Osteoblast (primary cell): ENCODE measurements at regions not wholly inside any gene's neighbourhood (a gene's known extent, or its start where the extent isn't known, plus 50 kb on each side); places are given as distances from the start of the nearest gene placed in this dataset.

Experiments used
- DNase-seq: peaks from one replicate; pipeline ENCODE4 v3.0.0; 2011; ENCODE audit warnings: low spot score, mixed read lengths; ENCODE audit not compliant: insufficient read length; ENCODE audit errors: missing footprints
- H2AFZ ChIP-seq: 2 replicates; pipeline ENCODE4 v1.6.0; 2011; ENCODE audit warnings: mild to moderate bottlenecking, low read length
- H3K27ac ChIP-seq: 2 replicates; pipeline ENCODE4 v1.5.1; 2011; ENCODE audit warnings: mild to moderate bottlenecking, low read depth, low read length, moderate library complexity
- H3K27me3 ChIP-seq: 2 replicates; pipeline ENCODE4 v1.6.0; 2012; ENCODE audit warnings: mild to moderate bottlenecking, control low read depth, inconsistent platforms, low read length, moderate library complexity; ENCODE audit not compliant: insufficient read depth
- H3K36me3 ChIP-seq: 2 replicates; pipeline ENCODE4 v1.5.1; 2011; ENCODE audit warnings: mild to moderate bottlenecking, low read length, control low read depth, moderate library complexity; ENCODE audit not compliant: insufficient read depth
- H3K4me1 ChIP-seq: 2 replicates; pipeline ENCODE4 v1.5.1; 2011; ENCODE audit warnings: mild to moderate bottlenecking, low read length, control low read depth, moderate library complexity; ENCODE audit not compliant: insufficient read depth
- H3K4me2 ChIP-seq: 2 replicates; pipeline ENCODE4 v1.6.0; 2011; ENCODE audit warnings: mild to moderate bottlenecking, low read length; ENCODE audit not compliant: insufficient read depth
- H3K4me3 ChIP-seq: fragments of 200-600 bp; sonication (generic); 3 replicates; pipeline ENCODE4 v1.5.1; 2012; ENCODE audit warnings: mild to moderate bottlenecking, low read length, inconsistent platforms; ENCODE audit not compliant: insufficient read depth
- H3K79me2 ChIP-seq: 2 replicates; pipeline ENCODE4 v1.6.0; 2012; ENCODE audit warnings: mild to moderate bottlenecking, low read length, control low read depth, inconsistent platforms; ENCODE audit not compliant: insufficient read depth
- H3K9me3 ChIP-seq: 2 replicates; pipeline ENCODE4 v1.5.1; 2011; ENCODE audit warnings: low read depth, low read length, control low read depth
- H4K20me1 ChIP-seq: 2 replicates; pipeline ENCODE4 v1.6.0; 2012; ENCODE audit warnings: mild to moderate bottlenecking, low read length, control low read depth; ENCODE audit not compliant: insufficient read depth
- CTCF ChIP-seq: IDR thresholded peaks from 2 replicates; pipeline ENCODE4 v1.5.1; 2011; ENCODE audit warnings: mild to moderate bottlenecking, low read depth, low read length, moderate library complexity; ENCODE audit errors: extremely low read depth

GRCh38 chr7:142445019-142445686 lies 187.3 kb upstream of the PRSS58 start:
- no peaks in the 10 kb centered on the region for H3K9me3 ChIP-seq
- H3K27ac ChIP-seq, result no peak overlapping the region
- peak; percentile 44 for TF ChIP-seq CTCF
- H3K4me1 ChIP-seq, result peaks cover 14% of the 10 kb centered on the region
- H3K36me3 ChIP-seq, result no peaks in the 10 kb centered on the region
- no peaks in the 10 kb centered on the region for H3K79me2 ChIP-seq
- DNase-seq, result no peak
- H3K4me3 ChIP-seq, result no peak overlapping the region
- H2AFZ ChIP-seq, result no peak overlapping the region
- H3K4me2 ChIP-seq, result no peak overlapping the region
- H4K20me1 ChIP-seq, result no peaks in the 10 kb centered on the region
- no peaks in the 10 kb centered on the region for H3K27me3 ChIP-seq

- peaks cover 28% of the 10 kb centered on the region for H3K4me1 ChIP-seq
- no peak for TF ChIP-seq CTCF
- H2AFZ ChIP-seq, result peak overlapping the region; percentile 76
- no peaks in the 10 kb centered on the region for H4K20me1 ChIP-seq
- H3K27me3 ChIP-seq, result no peaks in the 10 kb centered on the region
- H3K4me2 ChIP-seq, result no peak overlapping the region
- no peaks in the 10 kb centered on the region for H3K36me3 ChIP-seq
- no peak overlapping the region for H3K4me3 ChIP-seq
- no peak overlapping the region for H3K27ac ChIP-seq
- no peaks in the 10 kb centered on the region for H3K79me2 ChIP-seq
- H3K9me3 ChIP-seq, result peaks cover 4% of the 10 kb centered on the region
- no peak for DNase-seq
These were observed 185.6 kb upstream of the PRSS58 start for GRCh38 chr7:142443216-142444010.

- Histone ChIP-seq H3K27ac (no peak overlapping the region), H3K4me3 (no peak overlapping the region), H3K79me2 (no peaks in the 10 kb centered on the region), H3K9me3 (peaks cover 4% of the 10 kb centered on the region), H3K36me3 (no peaks in the 10 kb centered on the region), H3K4me2 (no peak overlapping the region), H3K27me3 (no peaks in the 10 kb centered on the region), H2AFZ (peak overlapping the region; percentile 39), H3K4me1 (peaks cover 29% of the 10 kb centered on the region), H4K20me1 (no peaks in the 10 kb centered on the region)
- no peak for DNase-seq
- TF ChIP-seq CTCF, result no peak
These were observed 184.5 kb upstream of the PRSS58 start for GRCh38 chr7:142442396-142442795.

GRCh38 chr7:142440906-142441411 lies 183.1 kb upstream of the PRSS58 start:
- H3K4me2 ChIP-seq, result peak overlapping the region; percentile 58
- no peak for TF ChIP-seq CTCF
- H4K20me1 ChIP-seq, result no peaks in the 10 kb centered on the region
- H3K27ac ChIP-seq, result peak overlapping the region; percentile 3
- H3K79me2 ChIP-seq, result no peaks in the 10 kb centered on the region
- no peaks in the 10 kb centered on the region for H3K36me3 ChIP-seq
- no peak overlapping the region for H3K4me3 ChIP-seq
- peak overlapping the region; percentile 27 for H2AFZ ChIP-seq
- no peak for DNase-seq
- peaks cover 4% of the 10 kb centered on the region for H3K9me3 ChIP-seq
- H3K4me1 ChIP-seq, result peaks cover 42% of the 10 kb centered on the region
- H3K27me3 ChIP-seq, result no peaks in the 10 kb centered on the region
